ENCODE measurements at regions not wholly inside any gene's neighbourhood (a gene's known extent, or its start where the extent isn't known, plus 50 kb on each side); places are given as distances from the start of the nearest gene placed in this dataset.

DNA sequence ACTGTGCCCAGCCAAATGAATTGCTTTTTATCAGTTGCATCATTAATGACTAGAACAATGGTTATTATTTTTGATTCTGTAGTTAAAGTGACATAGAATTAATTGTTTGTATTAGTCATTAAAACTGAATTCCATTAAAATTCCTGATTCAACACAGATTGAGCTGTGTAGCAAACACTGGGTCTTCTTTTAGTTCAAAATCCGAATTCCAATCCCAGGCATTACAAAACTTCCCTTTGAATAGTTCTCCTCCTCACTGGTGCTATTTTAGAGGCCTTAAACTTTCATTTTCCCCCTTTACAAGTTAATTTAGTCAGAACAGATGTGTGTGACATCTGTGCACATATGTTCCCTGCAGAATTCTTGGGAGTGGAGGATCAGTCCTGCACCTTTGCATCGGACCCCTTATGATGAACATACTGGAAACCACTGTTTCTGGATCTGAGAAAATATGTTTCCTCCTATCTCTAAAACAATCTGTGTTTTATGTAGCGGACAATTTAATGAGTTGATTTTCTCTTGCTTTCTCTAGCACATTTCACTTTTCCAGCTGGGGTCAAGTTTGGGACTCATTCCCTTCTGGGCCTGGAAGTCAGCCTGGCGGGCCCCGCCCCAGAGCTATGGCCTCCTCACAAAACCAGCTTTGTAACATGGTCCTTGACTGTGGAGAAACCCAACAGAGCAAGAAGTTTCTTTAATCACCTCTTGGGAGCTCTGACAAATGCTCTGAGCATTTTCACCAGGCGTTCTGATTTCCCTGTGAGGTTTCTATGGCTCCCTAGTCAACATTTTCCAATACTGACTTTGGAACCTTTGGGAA is 87.9 kb upstream of the MAMDC2 start:
- TF ChIP-seq, protein P1, sequence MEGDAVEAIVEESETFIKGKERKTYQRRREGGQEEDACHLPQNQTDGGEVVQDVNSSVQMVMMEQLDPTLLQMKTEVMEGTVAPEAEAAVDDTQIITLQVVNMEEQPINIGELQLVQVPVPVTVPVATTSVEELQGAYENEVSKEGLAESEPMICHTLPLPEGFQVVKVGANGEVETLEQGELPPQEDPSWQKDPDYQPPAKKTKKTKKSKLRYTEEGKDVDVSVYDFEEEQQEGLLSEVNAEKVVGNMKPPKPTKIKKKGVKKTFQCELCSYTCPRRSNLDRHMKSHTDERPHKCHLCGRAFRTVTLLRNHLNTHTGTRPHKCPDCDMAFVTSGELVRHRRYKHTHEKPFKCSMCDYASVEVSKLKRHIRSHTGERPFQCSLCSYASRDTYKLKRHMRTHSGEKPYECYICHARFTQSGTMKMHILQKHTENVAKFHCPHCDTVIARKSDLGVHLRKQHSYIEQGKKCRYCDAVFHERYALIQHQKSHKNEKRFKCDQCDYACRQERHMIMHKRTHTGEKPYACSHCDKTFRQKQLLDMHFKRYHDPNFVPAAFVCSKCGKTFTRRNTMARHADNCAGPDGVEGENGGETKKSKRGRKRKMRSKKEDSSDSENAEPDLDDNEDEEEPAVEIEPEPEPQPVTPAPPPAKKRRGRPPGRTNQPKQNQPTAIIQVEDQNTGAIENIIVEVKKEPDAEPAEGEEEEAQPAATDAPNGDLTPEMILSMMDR (conservative IDR thresholded peaks at IDR 0.05; ENCODE audit: low read length) = no peak
- H3K4me3 ChIP-seq (ENCODE audit: low read length) = no peak overlapping the region
- no peak for DNase-seq (ENCODE audit: low read depth)

- H3K4me3 ChIP-seq (ENCODE audit: low read length) = no peak overlapping the region
- TF ChIP-seq, protein P1 (conservative IDR thresholded peaks at IDR 0.05; ENCODE audit: low read length) = no peak
- no peak for DNase-seq (ENCODE audit: low read depth)
These were observed 81.8 kb upstream of the MAMDC2 start for GRCh38 chr9:69961843-69962242.

DNA sequence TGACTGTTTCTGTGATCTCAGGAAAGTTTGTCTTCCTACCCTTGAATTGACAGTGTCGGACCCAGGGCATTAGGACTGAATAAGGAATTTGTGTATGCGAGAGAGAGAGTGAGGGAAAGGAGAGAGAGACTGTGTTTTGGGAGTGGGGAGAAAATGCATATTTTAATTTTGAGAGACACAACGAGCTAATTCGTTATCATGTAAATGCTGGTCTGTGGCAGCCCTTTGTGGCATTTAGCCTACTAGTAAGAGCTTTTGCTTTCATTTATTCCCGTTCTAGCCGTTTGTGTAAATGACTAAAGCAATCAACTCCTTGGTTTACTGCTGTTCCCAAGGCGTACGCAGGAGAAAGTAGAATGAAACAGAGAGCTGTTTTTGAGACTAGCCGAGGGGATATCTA is 79.8 kb upstream of the MAMDC2 start:
- peak; percentile 36 for DNase-seq (ENCODE audit: low read depth)
- H3K4me3 ChIP-seq (ENCODE audit: low read length) = peak overlapping the region; percentile 4
- TF ChIP-seq, protein P1 (conservative IDR thresholded peaks at IDR 0.05; ENCODE audit: low read length) = no peak

GRCh38 chr9:69964446-69964845 is 79.2 kb upstream of the MAMDC2 start:
- H3K4me3 ChIP-seq (ENCODE audit: low read length) = no peak overlapping the region
- no peak for DNase-seq (ENCODE audit: low read depth)
- TF ChIP-seq, protein P1 (conservative IDR thresholded peaks at IDR 0.05; ENCODE audit: low read length) = no peak

DNA sequence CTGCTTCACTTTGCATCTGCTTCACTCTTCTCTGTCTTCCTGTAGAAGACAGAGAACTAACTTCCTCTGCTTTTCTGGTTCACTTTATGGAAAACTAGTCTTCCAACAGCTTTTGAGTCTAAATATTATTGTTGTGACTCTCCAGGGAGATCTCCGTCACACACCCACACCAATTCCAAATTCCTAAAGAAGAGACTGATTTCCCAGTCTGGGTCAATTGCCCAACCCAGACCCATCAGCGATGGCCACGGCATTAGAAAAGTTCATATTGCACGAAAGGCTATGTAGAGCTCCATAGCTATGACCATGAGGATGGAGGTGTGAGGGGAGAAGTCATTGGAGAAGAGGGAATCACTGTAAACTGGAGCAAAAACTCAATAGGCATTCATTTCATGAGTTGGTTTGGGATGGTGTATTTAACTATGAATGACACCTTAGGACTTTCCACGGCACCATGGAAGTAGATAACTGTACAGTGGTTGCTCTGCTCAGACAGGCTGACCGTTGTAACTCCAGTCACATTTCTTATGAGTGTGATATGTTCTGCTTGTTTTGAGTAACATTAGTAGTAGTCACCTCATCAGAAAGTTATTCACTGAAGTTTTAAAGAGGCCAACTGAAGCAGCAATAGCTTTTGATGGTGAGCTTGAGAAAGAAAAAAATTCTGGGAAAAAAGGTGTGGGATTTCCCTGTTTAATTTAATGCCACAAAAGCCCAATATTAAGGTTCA is 78.1 kb upstream of the MAMDC2 start:
- no peak overlapping the region for H3K4me3 ChIP-seq (ENCODE audit: low read length)
- no peak for DNase-seq (ENCODE audit: low read depth)
- TF ChIP-seq, protein P1 (conservative IDR thresholded peaks at IDR 0.05; ENCODE audit: low read length) = no peak

- H3K4me3 ChIP-seq (ENCODE audit: low read length) = no peak overlapping the region
- peak; percentile 37 for DNase-seq (ENCODE audit: low read depth)
- TF ChIP-seq, protein P1 (conservative IDR thresholded peaks at IDR 0.05; ENCODE audit: low read length) = no peak
These were observed 76.3 kb upstream of the MAMDC2 start for GRCh38 chr9:69967344-69967743.

All from AG10803 (cell line).